ENCODE measurements at regions not wholly inside any gene's neighbourhood (a gene's known extent, or its start where the extent isn't known, plus 50 kb on each side); places are given as distances from the start of the nearest gene placed in this dataset.

DNA sequence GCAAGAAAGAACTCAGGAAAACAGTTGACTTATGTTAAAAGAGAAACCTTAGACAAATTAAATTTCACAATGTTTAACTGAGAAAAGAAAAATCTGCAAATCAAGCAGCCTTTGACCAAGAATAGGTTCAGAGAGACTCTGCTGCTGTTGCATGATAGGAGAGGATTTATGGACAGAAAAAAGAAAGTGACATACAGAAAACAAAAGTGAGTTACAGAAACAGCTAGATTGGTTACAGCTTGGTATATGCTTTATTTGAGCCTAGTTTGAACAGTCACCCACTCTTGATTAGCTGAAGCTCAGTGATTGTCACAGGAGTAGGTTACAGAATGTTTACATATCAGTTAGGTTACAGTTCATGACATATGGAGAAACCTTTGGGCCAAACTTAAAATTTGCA lies 258.2 kb upstream of the SPOPL start:
- H2AK5ac ChIP-seq (ENCODE audit: insufficient read length, low read length), result no peak overlapping the region
- peaks cover 3 to 4% of the 10 kb centered on the region in 2 experiments; a peak in 2 of 4 replicates for H3K4me1 Mint-ChIP-seq
- H2AFZ ChIP-seq (ENCODE audit: low read length), result no peak overlapping the region
- no peaks in the 10 kb centered on the region for H3K9me3 Mint-ChIP-seq
- H4K91ac ChIP-seq (ENCODE audit: insufficient read length, low read depth, low read length), result no peak overlapping the region
- no peak overlapping the region for H2BK15ac ChIP-seq (ENCODE audit: low read depth, low read length)
- H4K8ac ChIP-seq (replicated peaks; ENCODE audit: insufficient read length, low read depth, low read length), result no peak overlapping the region
- DNase-seq, result no peak
- H4K5ac ChIP-seq (ENCODE audit: insufficient read length, low read depth, low read length), result no peak overlapping the region
- H3K4ac ChIP-seq (ENCODE audit: low read depth, low read length), result no peak overlapping the region
- H4K20me1 ChIP-seq (ENCODE audit: control insufficient read depth, insufficient read depth, insufficient read length), result no peaks in the 10 kb centered on the region
- no peak overlapping the region for H3K4me2 ChIP-seq (ENCODE audit: insufficient read depth, insufficient read length, low read length)
- H3K4me1 ChIP-seq (ENCODE audit: insufficient read depth, low read length), result no peaks in the 10 kb centered on the region
- H3K14ac ChIP-seq (ENCODE audit: insufficient read depth, low read length), result no peak overlapping the region
- no peak overlapping the region for H3K4me3 Mint-ChIP-seq
- no peaks in the 10 kb centered on the region for H3K23me2 ChIP-seq (ENCODE audit: insufficient read length, low read depth, low read length, poor library complexity, severe bottlenecking)
- H3K56ac ChIP-seq (ENCODE audit: insufficient read length, low read depth, low read length), result no peak overlapping the region
- H2BK12ac ChIP-seq (ENCODE audit: insufficient read length, low read depth, low read length), result no peak overlapping the region
- H3K79me1 ChIP-seq (ENCODE audit: insufficient read depth, low read depth, low read length, poor library complexity, severe bottlenecking), result no peaks in the 10 kb centered on the region
- no peak overlapping the region for H3K9ac ChIP-seq (ENCODE audit: extremely low read depth, insufficient read length, low read length)
- no peaks in the 10 kb centered on the region; a peak in 1 of 7 replicates for H3K36me3 Mint-ChIP-seq (ENCODE audit: insufficient read depth in 1 of 3, low read depth in 3 of 3)
- H3K79me2 ChIP-seq (ENCODE audit: insufficient read depth, low read length), result no peaks in the 10 kb centered on the region
- H3K27me3 Mint-ChIP-seq (ENCODE audit: low read depth), result no peaks in the 10 kb centered on the region
- H3K9me3 ChIP-seq (ENCODE audit: control insufficient read depth, low read depth, low read length), result no peaks in the 10 kb centered on the region
- no peak overlapping the region for H2BK5ac ChIP-seq (ENCODE audit: insufficient read length, low read length)
- no peaks in the 10 kb centered on the region for H3K27me3 ChIP-seq (ENCODE audit: insufficient read depth, low read length)
- H3K27ac ChIP-seq (ENCODE audit: insufficient read length, low read depth, low read length), result no peak overlapping the region
- H3K27ac Mint-ChIP-seq, result 0 out of 7 replicates have a peak overlapping the region, but pooled peaks of 1 of the 3 experiments have one; percentile 62
- no peak overlapping the region for H3K18ac ChIP-seq (ENCODE audit: insufficient read length, low read depth, low read length)
- no peak overlapping the region for H2BK20ac ChIP-seq (ENCODE audit: low read depth, low read length, poor library complexity, severe bottlenecking)
- H2BK120ac ChIP-seq (ENCODE audit: low read depth, low read length, poor library complexity, severe bottlenecking), result no peak overlapping the region
- no peak overlapping the region for H3T11ph ChIP-seq (ENCODE audit: low read length)
- TF ChIP-seq, protein P1, sequence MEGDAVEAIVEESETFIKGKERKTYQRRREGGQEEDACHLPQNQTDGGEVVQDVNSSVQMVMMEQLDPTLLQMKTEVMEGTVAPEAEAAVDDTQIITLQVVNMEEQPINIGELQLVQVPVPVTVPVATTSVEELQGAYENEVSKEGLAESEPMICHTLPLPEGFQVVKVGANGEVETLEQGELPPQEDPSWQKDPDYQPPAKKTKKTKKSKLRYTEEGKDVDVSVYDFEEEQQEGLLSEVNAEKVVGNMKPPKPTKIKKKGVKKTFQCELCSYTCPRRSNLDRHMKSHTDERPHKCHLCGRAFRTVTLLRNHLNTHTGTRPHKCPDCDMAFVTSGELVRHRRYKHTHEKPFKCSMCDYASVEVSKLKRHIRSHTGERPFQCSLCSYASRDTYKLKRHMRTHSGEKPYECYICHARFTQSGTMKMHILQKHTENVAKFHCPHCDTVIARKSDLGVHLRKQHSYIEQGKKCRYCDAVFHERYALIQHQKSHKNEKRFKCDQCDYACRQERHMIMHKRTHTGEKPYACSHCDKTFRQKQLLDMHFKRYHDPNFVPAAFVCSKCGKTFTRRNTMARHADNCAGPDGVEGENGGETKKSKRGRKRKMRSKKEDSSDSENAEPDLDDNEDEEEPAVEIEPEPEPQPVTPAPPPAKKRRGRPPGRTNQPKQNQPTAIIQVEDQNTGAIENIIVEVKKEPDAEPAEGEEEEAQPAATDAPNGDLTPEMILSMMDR (conservative IDR thresholded peaks at IDR 0.05), result no peak
- H3K23ac ChIP-seq (ENCODE audit: insufficient read length, low read depth, low read length), result no peak overlapping the region

All from H9 (cell line).